ENCODE measurements at regions not wholly inside any gene's neighbourhood (a gene's known extent, or its start where the extent isn't known, plus 50 kb on each side); places are given as distances from the start of the nearest gene placed in this dataset.
"Not testable (repeated sequence)": the region's sequence is repeated elsewhere in the genome, so short reads cannot be mapped to it uniquely, and the experiment has no call there.

GRCh38 chr5:20784755-20785154 is 796.8 kb upstream of the CDH18 start:
- H2AFZ ChIP-seq (ENCODE audit: low read length); H3K4me2 ChIP-seq (ENCODE audit: low read depth, low read length); H3K27ac ChIP-seq (ENCODE audit: extremely low read length, insufficient read depth, low read length); H3K4me1 ChIP-seq (ENCODE audit: insufficient read depth, low read length); ATAC-seq; H3K36me3 ChIP-seq (replicated peaks in 1 of 2; ENCODE audit: control insufficient read depth in 1 of 2, insufficient read depth in 2 of 2, low read length in 2 of 2); H3K27me3 ChIP-seq (ENCODE audit: control insufficient read depth in 1 of 2, insufficient read depth in 2 of 2, low read length in 2 of 2); H3K79me2 ChIP-seq (ENCODE audit: insufficient read depth, low read length); in situ Hi-C loops (cut with HindIII; ENCODE audit: extremely low pct_ligation_motif_present, low pct_unique_long_range_greater_than_20kb); BruUV-seq (replicated peaks); H3K9ac ChIP-seq (ENCODE audit: insufficient read depth, low read depth, low read length); POLR2A ChIA-PET; CTCF ChIA-PET (ENCODE audit: low intra/inter-chr PET ratio, low total read pairs); H3K9me3 ChIP-seq (ENCODE audit: low read length); DNase-seq (ENCODE audit: low spot score); H4K20me1 ChIP-seq (ENCODE audit: insufficient read depth, low read length); intact Hi-C loops (cut with micrococcal nuclease; ENCODE audit: unreplicated experiment); H3K4me3 ChIP-seq (replicated peaks in 1 of 3; ENCODE audit: insufficient read depth in 1 of 3, low read depth in 2 of 3, low read length in 3 of 3): not testable (repeated sequence)
- peak; percentile 4 for FAIRE-seq
- 45% methylated on average over 3 of the region's 5 CpGs for WGBS (ENCODE audit: low lambda C conversion rate)

GRCh38 chr5:20783484-20783883 is 795.5 kb upstream of the CDH18 start:
- whole genome bisulfite sequencing (ENCODE audit: low lambda C conversion rate), result 3% methylated on average over 2 of the region's 2 CpGs

GRCh38 chr5:20771338-20771737 is 783.3 kb upstream of the CDH18 start:
- H3K4me1 ChIP-seq (ENCODE audit: insufficient read depth, low read length); POLR2A ChIA-PET; in situ Hi-C loops (cut with HindIII; ENCODE audit: extremely low pct_ligation_motif_present, low pct_unique_long_range_greater_than_20kb); H3K79me2 ChIP-seq (ENCODE audit: insufficient read depth, low read length); H3K4me3 ChIP-seq (replicated peaks in 1 of 3; ENCODE audit: insufficient read depth in 1 of 3, low read depth in 2 of 3, low read length in 3 of 3); H3K27me3 ChIP-seq (ENCODE audit: control insufficient read depth in 1 of 2, insufficient read depth in 2 of 2, low read length in 2 of 2); H3K9me3 ChIP-seq (ENCODE audit: low read length); CTCF ChIA-PET (ENCODE audit: low intra/inter-chr PET ratio, low total read pairs); DNase-seq (ENCODE audit: low spot score); H3K4me2 ChIP-seq (ENCODE audit: low read depth, low read length); BruUV-seq (replicated peaks); ATAC-seq; H3K27ac ChIP-seq (ENCODE audit: extremely low read length, insufficient read depth, low read length); H3K9ac ChIP-seq (ENCODE audit: insufficient read depth, low read depth, low read length); intact Hi-C loops (cut with micrococcal nuclease; ENCODE audit: unreplicated experiment); FAIRE-seq; H4K20me1 ChIP-seq (ENCODE audit: insufficient read depth, low read length); H3K36me3 ChIP-seq (replicated peaks in 1 of 2; ENCODE audit: control insufficient read depth in 1 of 2, insufficient read depth in 2 of 2, low read length in 2 of 2); H2AFZ ChIP-seq (ENCODE audit: low read length): not testable (repeated sequence)
- WGBS (ENCODE audit: low lambda C conversion rate), result 2% methylated on average over 2 of the region's 2 CpGs

More at GRCh38 chr5:20783484-20783883, 795.5 kb upstream of the CDH18 start:
- H3K4me3 ChIP-seq (replicated peaks in 1 of 3; ENCODE audit: insufficient read depth in 1 of 3, low read depth in 2 of 3, low read length in 3 of 3); H3K36me3 ChIP-seq (replicated peaks in 1 of 2; ENCODE audit: control insufficient read depth in 1 of 2, insufficient read depth in 2 of 2, low read length in 2 of 2); H3K9me3 ChIP-seq (ENCODE audit: low read length); DNase-seq (ENCODE audit: low spot score); ATAC-seq; H3K27me3 ChIP-seq (ENCODE audit: control insufficient read depth in 1 of 2, insufficient read depth in 2 of 2, low read length in 2 of 2); H3K4me2 ChIP-seq (ENCODE audit: low read depth, low read length); H3K79me2 ChIP-seq (ENCODE audit: insufficient read depth, low read length); H3K9ac ChIP-seq (ENCODE audit: insufficient read depth, low read depth, low read length); H3K27ac ChIP-seq (ENCODE audit: extremely low read length, insufficient read depth, low read length); POLR2A ChIA-PET; H3K4me1 ChIP-seq (ENCODE audit: insufficient read depth, low read length); CTCF ChIA-PET (ENCODE audit: low intra/inter-chr PET ratio, low total read pairs); H4K20me1 ChIP-seq (ENCODE audit: insufficient read depth, low read length); BruUV-seq (replicated peaks); in situ Hi-C loops (cut with HindIII; ENCODE audit: extremely low pct_ligation_motif_present, low pct_unique_long_range_greater_than_20kb); intact Hi-C loops (cut with micrococcal nuclease; ENCODE audit: unreplicated experiment); FAIRE-seq; H2AFZ ChIP-seq (ENCODE audit: low read length): not testable (repeated sequence)

- H3K4me2 ChIP-seq (ENCODE audit: low read depth, low read length); H3K9ac ChIP-seq (ENCODE audit: insufficient read depth, low read depth, low read length); BruUV-seq (replicated peaks); DNase-seq (ENCODE audit: low spot score); H3K79me2 ChIP-seq (ENCODE audit: insufficient read depth, low read length); H3K4me1 ChIP-seq (ENCODE audit: insufficient read depth, low read length); H4K20me1 ChIP-seq (ENCODE audit: insufficient read depth, low read length); CTCF ChIA-PET (ENCODE audit: low intra/inter-chr PET ratio, low total read pairs); H3K36me3 ChIP-seq (replicated peaks in 1 of 2; ENCODE audit: control insufficient read depth in 1 of 2, insufficient read depth in 2 of 2, low read length in 2 of 2); FAIRE-seq; H3K4me3 ChIP-seq (replicated peaks in 1 of 3; ENCODE audit: insufficient read depth in 1 of 3, low read depth in 2 of 3, low read length in 3 of 3); intact Hi-C loops (cut with micrococcal nuclease; ENCODE audit: unreplicated experiment); H3K27ac ChIP-seq (ENCODE audit: extremely low read length, insufficient read depth, low read length); POLR2A ChIA-PET; in situ Hi-C loops (cut with HindIII; ENCODE audit: extremely low pct_ligation_motif_present, low pct_unique_long_range_greater_than_20kb); H2AFZ ChIP-seq (ENCODE audit: low read length); H3K27me3 ChIP-seq (ENCODE audit: control insufficient read depth in 1 of 2, insufficient read depth in 2 of 2, low read length in 2 of 2); H3K9me3 ChIP-seq (ENCODE audit: low read length); ATAC-seq: not testable (repeated sequence)
- no CpG with 5 or more reads among the region's 2 CpGs for WGBS (ENCODE audit: low lambda C conversion rate)
These were observed 777.1 kb upstream of the CDH18 start for GRCh38 chr5:20765074-20765473.

GRCh38 chr5:20759459-20759858 is 771.5 kb upstream of the CDH18 start:
- H4K20me1 ChIP-seq (ENCODE audit: insufficient read depth, low read length); POLR2A ChIA-PET; H3K79me2 ChIP-seq (ENCODE audit: insufficient read depth, low read length); DNase-seq (ENCODE audit: low spot score); in situ Hi-C loops (cut with HindIII; ENCODE audit: extremely low pct_ligation_motif_present, low pct_unique_long_range_greater_than_20kb); BruUV-seq (replicated peaks); H3K4me2 ChIP-seq (ENCODE audit: low read depth, low read length); H3K9ac ChIP-seq (ENCODE audit: insufficient read depth, low read depth, low read length); H2AFZ ChIP-seq (ENCODE audit: low read length); CTCF ChIA-PET (ENCODE audit: low intra/inter-chr PET ratio, low total read pairs); H3K4me1 ChIP-seq (ENCODE audit: insufficient read depth, low read length); H3K27me3 ChIP-seq (ENCODE audit: control insufficient read depth in 1 of 2, insufficient read depth in 2 of 2, low read length in 2 of 2); H3K36me3 ChIP-seq (replicated peaks in 1 of 2; ENCODE audit: control insufficient read depth in 1 of 2, insufficient read depth in 2 of 2, low read length in 2 of 2); H3K4me3 ChIP-seq (replicated peaks in 1 of 3; ENCODE audit: insufficient read depth in 1 of 3, low read depth in 2 of 3, low read length in 3 of 3); intact Hi-C loops (cut with micrococcal nuclease; ENCODE audit: unreplicated experiment); H3K27ac ChIP-seq (ENCODE audit: extremely low read length, insufficient read depth, low read length); H3K9me3 ChIP-seq (ENCODE audit: low read length): not testable (repeated sequence)
- peak; percentile 47 for FAIRE-seq
- ATAC-seq, result peak; percentile 56
